H9 (cell line): ENCODE measurements at regions not wholly inside any gene's neighbourhood (a gene's known extent, or its start where the extent isn't known, plus 50 kb on each side); places are given as distances from the start of the nearest gene placed in this dataset.

Experiments used
- DNase-seq: peaks from one replicate; pipeline ENCODE4 v3.0.0-alpha.2; 2017
- H2AFZ ChIP-seq: one replicate; pipeline ENCODE4 v1.6.1; 2013; ENCODE audit warnings: mild to moderate bottlenecking, low read length, control low read depth, moderate library complexity
- H2AK5ac ChIP-seq: 2 replicates; pipeline ENCODE4 v1.6.1; 2013; ENCODE audit warnings: low read length, control low read depth, mixed read lengths; ENCODE audit not compliant: insufficient read length
- H2BK120ac ChIP-seq: one replicate; pipeline ENCODE4 v1.6.1; 2013; ENCODE audit warnings: low read depth, mild to moderate bottlenecking, low read length, control low read depth, inconsistent platforms; ENCODE audit not compliant: poor library complexity, severe bottlenecking
- H2BK12ac ChIP-seq: 2 replicates; pipeline ENCODE4 v1.6.1; 2013; ENCODE audit warnings: low read length, control low read depth, mixed read lengths, low read depth; ENCODE audit not compliant: insufficient read length
- H2BK15ac ChIP-seq: 2 replicates; pipeline ENCODE4 v1.6.1; 2013; ENCODE audit warnings: low read depth, low read length, control low read depth
- H2BK20ac ChIP-seq: one replicate; pipeline ENCODE4 v1.6.1; 2013; ENCODE audit warnings: low read depth, mild to moderate bottlenecking, low read length, control low read depth, inconsistent platforms; ENCODE audit not compliant: poor library complexity, severe bottlenecking
- H2BK5ac ChIP-seq: 2 replicates; pipeline ENCODE4 v1.6.1; 2013; ENCODE audit warnings: low read length, control low read depth, mixed read lengths; ENCODE audit not compliant: insufficient read length
- H3K14ac ChIP-seq: 2 replicates; pipeline ENCODE4 v1.6.1; 2013; ENCODE audit warnings: low read length, control low read depth; ENCODE audit not compliant: insufficient read depth
- H3K18ac ChIP-seq: 2 replicates; pipeline ENCODE4 v1.6.1; 2013; ENCODE audit warnings: low read depth, mild to moderate bottlenecking, mixed read lengths, low read length, control low read depth; ENCODE audit not compliant: insufficient read length
- H3K23ac ChIP-seq: 2 replicates; pipeline ENCODE4 v1.6.1; 2013; ENCODE audit warnings: low read length, control low read depth, mixed read lengths, low read depth; ENCODE audit not compliant: insufficient read length
- H3K23me2 ChIP-seq: 2 replicates; pipeline ENCODE4 v1.6.1; 2013; ENCODE audit warnings: low read depth, mild to moderate bottlenecking, mixed read lengths, low read length, control low read depth; ENCODE audit not compliant: insufficient read length, poor library complexity, severe bottlenecking
- H3K27ac ChIP-seq: 2 replicates; pipeline ENCODE4 v1.5.1; 2013; ENCODE audit warnings: low read length, control low read depth, mixed read lengths, low read depth; ENCODE audit not compliant: insufficient read length
- H3K27me3 ChIP-seq: 2 replicates; pipeline ENCODE4 v1.6.1; 2013; ENCODE audit warnings: low read length, control low read depth, inconsistent platforms; ENCODE audit not compliant: insufficient read depth
- H3K4ac ChIP-seq: 2 replicates; pipeline ENCODE4 v1.6.1; 2013; ENCODE audit warnings: low read depth, mild to moderate bottlenecking, control low read depth, inconsistent platforms, low read length, moderate library complexity
- H3K4me1 ChIP-seq: 2 replicates; pipeline ENCODE4 v1.6.1; 2013; ENCODE audit warnings: low read length, control low read depth, inconsistent platforms; ENCODE audit not compliant: insufficient read depth
- H3K4me2 ChIP-seq: 2 replicates; pipeline ENCODE4 v1.6.1; 2013; ENCODE audit warnings: low read length, control low read depth, mixed read lengths; ENCODE audit not compliant: insufficient read length, insufficient read depth
- H3K56ac ChIP-seq: 2 replicates; pipeline ENCODE4 v1.6.1; 2013; ENCODE audit warnings: low read depth, mild to moderate bottlenecking, mixed read lengths, low read length, control low read depth; ENCODE audit not compliant: insufficient read length
- H3K79me1 ChIP-seq: 2 replicates; pipeline ENCODE4 v1.6.1; 2013; ENCODE audit warnings: low read depth, mild to moderate bottlenecking, moderate library complexity, low read length, control low read depth, inconsistent platforms; ENCODE audit not compliant: insufficient read depth, poor library complexity, severe bottlenecking
- H3K79me2 ChIP-seq: 2 replicates; pipeline ENCODE4 v1.6.1; 2013; ENCODE audit warnings: low read length, control low read depth, inconsistent platforms; ENCODE audit not compliant: insufficient read depth
- H3K9ac ChIP-seq: 2 replicates; pipeline ENCODE4 v1.6.1; 2013; ENCODE audit warnings: low read length, control low read depth, mixed read lengths; ENCODE audit not compliant: insufficient read length; ENCODE audit errors: extremely low read depth
- H3K9me3 ChIP-seq: one replicate; pipeline ENCODE4 v1.6.1; 2013; ENCODE audit warnings: low read depth, low read length, inconsistent platforms; ENCODE audit not compliant: control insufficient read depth
- H3T11ph ChIP-seq: one replicate; pipeline ENCODE4 v1.6.1; 2013; ENCODE audit warnings: mild to moderate bottlenecking, low read length, control low read depth, inconsistent platforms
- H4K20me1 ChIP-seq: one replicate; pipeline ENCODE4 v1.6.1; 2013; ENCODE audit not compliant: control insufficient read depth, insufficient read length, insufficient read depth
- H4K5ac ChIP-seq: 2 replicates; pipeline ENCODE4 v1.6.1; 2013; ENCODE audit warnings: low read depth, mild to moderate bottlenecking, mixed read lengths, low read length, control low read depth; ENCODE audit not compliant: insufficient read length
- H4K8ac ChIP-seq: replicated peaks from 2 replicates; pipeline ENCODE4 v1.6.1; 2013; ENCODE audit warnings: low read length, control low read depth, mixed read lengths, low read depth; ENCODE audit not compliant: insufficient read length
- H4K91ac ChIP-seq: 2 replicates; pipeline ENCODE4 v1.6.1; 2013; ENCODE audit warnings: low read depth, mild to moderate bottlenecking, moderate library complexity, mixed read lengths, low read length, control low read depth; ENCODE audit not compliant: insufficient read length
- H3K27ac Mint-ChIP-seq, 3 experiments: 2 replicates in 2 of 3; 3 replicates in 1 of 3; pipeline ENCODE4 v1.8.0; 2020 to 2021; ENCODE audit warnings: mixed read lengths in 3 of 3, mild to moderate bottlenecking in 1 of 3, moderate library complexity in 1 of 3
- H3K27me3 Mint-ChIP-seq: 2 replicates; pipeline ENCODE4 v1.8.0; 2021; ENCODE audit warnings: low read depth, mild to moderate bottlenecking, moderate library complexity, mixed read lengths
- H3K36me3 Mint-ChIP-seq, 3 experiments: 2 replicates in 2 of 3; 3 replicates in 1 of 3; pipeline ENCODE4 v1.8.0; 2020 to 2021; ENCODE audit warnings: low read depth in 3 of 3, mixed read lengths in 3 of 3; ENCODE audit not compliant: insufficient read depth in 1 of 3
- H3K4me1 Mint-ChIP-seq, 2 experiments: 2 replicates each; pipeline ENCODE4 v1.8.0; 2020; ENCODE audit warnings: mixed read lengths in 2 of 2
- H3K4me3 Mint-ChIP-seq, 2 experiments: 2 replicates in 1 of 2; 3 replicates in 1 of 2; pipeline ENCODE4 v1.8.0; 2020 to 2021; ENCODE audit warnings: mild to moderate bottlenecking in 2 of 2, mixed read lengths in 2 of 2, moderate library complexity in 1 of 2
- H3K9me3 Mint-ChIP-seq, 2 experiments: 2 replicates in 1 of 2; 3 replicates in 1 of 2; pipeline ENCODE4 v1.8.0; 2020; ENCODE audit warnings: mild to moderate bottlenecking in 2 of 2, mixed read lengths in 2 of 2, moderate library complexity in 1 of 2
- WGBS: extraction: QIAGEN DNeasy Blood & Tissue Kit; methylation state at CpG from one replicate; pipeline ENCODE4 v1.1.7; 2013; ENCODE audit warnings: missing lambda C conversion rate, low lambda C conversion rate, mixed read lengths; ENCODE audit not compliant: insufficient read length; ENCODE audit errors: extremely low coverage; 5-methylcytosine and 5-hydroxymethylcytosine counted together
- TF ChIP-seq, protein P1 (sequence below): fragments of 200-600 bp; sonication (generic); conservative IDR thresholded peaks from 3 replicates; pipeline ENCODE4 v1.8.0; 2021; ENCODE audit warnings: antibody characterized with exemption, mild to moderate bottlenecking

DNA sequence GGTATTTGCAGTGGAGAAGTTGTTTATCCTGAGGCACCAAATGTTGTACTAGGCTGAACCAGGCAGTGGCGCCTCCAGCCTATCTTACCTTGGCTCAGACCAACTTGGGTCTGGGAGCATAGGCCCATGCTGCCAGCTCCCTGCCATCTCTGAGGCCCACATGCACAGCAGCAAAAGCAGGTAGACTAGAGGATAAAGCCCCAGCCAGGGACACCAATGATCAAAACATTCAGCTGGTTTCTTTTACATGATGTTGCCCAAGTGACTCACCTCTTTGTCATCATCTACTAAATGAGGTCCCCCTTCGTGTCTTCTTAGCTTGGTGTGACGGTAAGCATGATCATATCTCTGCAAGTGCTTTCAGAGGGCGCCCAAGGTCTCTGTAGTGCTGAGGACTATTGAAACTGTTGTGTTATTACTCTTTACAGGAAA, 112.1 kb upstream of the DRD2 start:
- H3K9me3 ChIP-seq = no peaks in the 10 kb centered on the region
- no peaks in the 10 kb centered on the region for H3K23me2 ChIP-seq
- no peak overlapping the region for H2BK5ac ChIP-seq
- H3K27ac ChIP-seq = no peak overlapping the region
- DNase-seq = no peak
- H2BK15ac ChIP-seq = no peak overlapping the region
- H4K8ac ChIP-seq = no peak overlapping the region
- no peak overlapping the region for H2AK5ac ChIP-seq
- H3K9me3 Mint-ChIP-seq = no peaks in the 10 kb centered on the region
- H3K9ac ChIP-seq = no peak overlapping the region
- no peaks in the 10 kb centered on the region for H3K79me2 ChIP-seq
- no peak overlapping the region for H3K27ac Mint-ChIP-seq
- no peaks in the 10 kb centered on the region for H3K27me3 ChIP-seq
- WGBS = no CpG with 5 or more reads among the region's 4 CpGs
- no peaks in the 10 kb centered on the region for H3K36me3 Mint-ChIP-seq
- H3K4me3 Mint-ChIP-seq = no peak overlapping the region
- H3K56ac ChIP-seq = no peak overlapping the region
- H2BK20ac ChIP-seq = no peak overlapping the region
- H4K20me1 ChIP-seq = no peaks in the 10 kb centered on the region
- no peaks in the 10 kb centered on the region for H3K4me1 ChIP-seq
- H3K79me1 ChIP-seq = no peaks in the 10 kb centered on the region
- H2BK120ac ChIP-seq = no peak overlapping the region
- no peak overlapping the region for H3K14ac ChIP-seq
- no peak overlapping the region for H3K4me2 ChIP-seq
- H3T11ph ChIP-seq = no peak overlapping the region
- TF ChIP-seq, protein P1, sequence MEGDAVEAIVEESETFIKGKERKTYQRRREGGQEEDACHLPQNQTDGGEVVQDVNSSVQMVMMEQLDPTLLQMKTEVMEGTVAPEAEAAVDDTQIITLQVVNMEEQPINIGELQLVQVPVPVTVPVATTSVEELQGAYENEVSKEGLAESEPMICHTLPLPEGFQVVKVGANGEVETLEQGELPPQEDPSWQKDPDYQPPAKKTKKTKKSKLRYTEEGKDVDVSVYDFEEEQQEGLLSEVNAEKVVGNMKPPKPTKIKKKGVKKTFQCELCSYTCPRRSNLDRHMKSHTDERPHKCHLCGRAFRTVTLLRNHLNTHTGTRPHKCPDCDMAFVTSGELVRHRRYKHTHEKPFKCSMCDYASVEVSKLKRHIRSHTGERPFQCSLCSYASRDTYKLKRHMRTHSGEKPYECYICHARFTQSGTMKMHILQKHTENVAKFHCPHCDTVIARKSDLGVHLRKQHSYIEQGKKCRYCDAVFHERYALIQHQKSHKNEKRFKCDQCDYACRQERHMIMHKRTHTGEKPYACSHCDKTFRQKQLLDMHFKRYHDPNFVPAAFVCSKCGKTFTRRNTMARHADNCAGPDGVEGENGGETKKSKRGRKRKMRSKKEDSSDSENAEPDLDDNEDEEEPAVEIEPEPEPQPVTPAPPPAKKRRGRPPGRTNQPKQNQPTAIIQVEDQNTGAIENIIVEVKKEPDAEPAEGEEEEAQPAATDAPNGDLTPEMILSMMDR = peak; percentile 46; the same call in 2 of the 3 replicates
- peaks cover 2% of the 10 kb centered on the region for H3K27me3 Mint-ChIP-seq
- H3K18ac ChIP-seq = no peak overlapping the region
- no peak overlapping the region for H2BK12ac ChIP-seq
- peaks cover 3 to 5% of the 10 kb centered on the region in 2 experiments; a peak in 3 of 4 replicates for H3K4me1 Mint-ChIP-seq
- no peak overlapping the region for H4K91ac ChIP-seq
- no peak overlapping the region for H2AFZ ChIP-seq
- H3K23ac ChIP-seq = no peak overlapping the region
- H3K4ac ChIP-seq = no peak overlapping the region
- no peak overlapping the region for H4K5ac ChIP-seq
